ENCODE measurements at regions not wholly inside any gene's neighbourhood (a gene's known extent, or its start where the extent isn't known, plus 50 kb on each side); places are given as distances from the start of the nearest gene placed in this dataset.

DNA sequence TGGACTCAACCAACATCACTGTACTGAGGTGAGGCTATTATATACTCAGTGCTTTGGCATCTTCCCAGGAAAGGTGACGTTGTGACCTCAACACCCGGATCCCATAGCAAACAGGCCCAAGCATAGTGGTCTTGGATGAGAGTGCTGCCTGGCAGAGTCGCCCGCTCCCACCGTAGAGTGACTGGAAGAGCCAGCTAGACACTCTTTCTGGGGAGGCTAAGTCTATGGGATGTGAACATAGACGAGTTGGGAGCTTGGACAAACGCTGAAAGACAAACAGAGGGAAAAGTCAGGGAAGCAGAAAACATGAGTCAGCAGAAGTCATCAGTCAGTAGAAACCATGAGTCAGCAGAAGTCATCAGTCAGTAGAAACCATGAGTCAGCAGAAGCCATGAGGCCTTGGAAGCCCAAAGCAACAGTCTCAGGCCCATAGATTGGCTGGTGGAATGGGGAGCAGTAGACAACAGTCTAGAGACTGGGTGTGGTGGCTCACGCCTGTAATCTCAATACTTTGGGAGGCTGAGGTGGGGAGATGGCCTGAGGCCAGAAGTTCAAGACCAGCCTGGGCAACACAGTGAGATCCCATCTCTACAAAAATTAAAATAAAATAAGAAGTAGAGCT lies 66.4 kb upstream of the MAP1LC3B2 start:
- no peaks in the 10 kb centered on the region for H3K36me3 Mint-ChIP-seq (ENCODE audit: low read depth, unreplicated experiment)
- DNase-seq (ENCODE audit: low spot score), result no peak
- no peaks in the 10 kb centered on the region for H3K4me1 Mint-ChIP-seq (ENCODE audit: unreplicated experiment)
- H3K27me3 Mint-ChIP-seq (ENCODE audit: unreplicated experiment), result peaks cover 1% of the 10 kb centered on the region
- TF ChIP-seq, protein P1, sequence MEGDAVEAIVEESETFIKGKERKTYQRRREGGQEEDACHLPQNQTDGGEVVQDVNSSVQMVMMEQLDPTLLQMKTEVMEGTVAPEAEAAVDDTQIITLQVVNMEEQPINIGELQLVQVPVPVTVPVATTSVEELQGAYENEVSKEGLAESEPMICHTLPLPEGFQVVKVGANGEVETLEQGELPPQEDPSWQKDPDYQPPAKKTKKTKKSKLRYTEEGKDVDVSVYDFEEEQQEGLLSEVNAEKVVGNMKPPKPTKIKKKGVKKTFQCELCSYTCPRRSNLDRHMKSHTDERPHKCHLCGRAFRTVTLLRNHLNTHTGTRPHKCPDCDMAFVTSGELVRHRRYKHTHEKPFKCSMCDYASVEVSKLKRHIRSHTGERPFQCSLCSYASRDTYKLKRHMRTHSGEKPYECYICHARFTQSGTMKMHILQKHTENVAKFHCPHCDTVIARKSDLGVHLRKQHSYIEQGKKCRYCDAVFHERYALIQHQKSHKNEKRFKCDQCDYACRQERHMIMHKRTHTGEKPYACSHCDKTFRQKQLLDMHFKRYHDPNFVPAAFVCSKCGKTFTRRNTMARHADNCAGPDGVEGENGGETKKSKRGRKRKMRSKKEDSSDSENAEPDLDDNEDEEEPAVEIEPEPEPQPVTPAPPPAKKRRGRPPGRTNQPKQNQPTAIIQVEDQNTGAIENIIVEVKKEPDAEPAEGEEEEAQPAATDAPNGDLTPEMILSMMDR (IDR thresholded peaks at IDR 0.05; ENCODE audit: unreplicated experiment), result no peak
- no peaks in the 10 kb centered on the region for H3K9me3 Mint-ChIP-seq (ENCODE audit: unreplicated experiment)
- H3K27ac Mint-ChIP-seq (ENCODE audit: unreplicated experiment), result no peak overlapping the region
- H3K4me3 Mint-ChIP-seq (ENCODE audit: unreplicated experiment), result no peak overlapping the region

DNA sequence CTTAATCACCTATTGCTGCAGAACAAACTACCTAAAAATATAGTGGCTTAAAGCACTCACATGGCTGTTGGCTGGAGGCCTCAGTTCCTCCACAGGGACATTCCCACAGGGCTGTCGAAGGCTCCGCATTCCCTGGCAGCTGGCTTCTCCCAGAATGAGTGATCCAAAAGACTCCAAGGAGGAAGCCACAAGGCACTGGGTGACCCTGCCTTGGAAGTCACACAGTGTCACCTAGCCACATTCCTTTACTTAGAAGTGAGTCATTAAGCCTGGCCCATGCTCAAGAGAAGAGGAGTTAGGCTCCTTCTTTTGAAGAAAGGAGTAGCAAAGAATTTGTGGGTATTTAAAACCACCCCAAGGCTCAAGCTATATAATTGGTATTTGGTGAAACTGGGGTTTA lies 63.9 kb upstream of the MAP1LC3B2 start:
- Mint-ChIP-seq H3K27me3 (ENCODE audit: unreplicated experiment) (peaks cover 1% of the 10 kb centered on the region), H3K9me3 (ENCODE audit: unreplicated experiment) (no peaks in the 10 kb centered on the region), H3K27ac (ENCODE audit: unreplicated experiment) (no peak overlapping the region), H3K36me3 (ENCODE audit: low read depth, unreplicated experiment) (no peaks in the 10 kb centered on the region), H3K4me1 (ENCODE audit: unreplicated experiment) (no peaks in the 10 kb centered on the region), H3K4me3 (ENCODE audit: unreplicated experiment) (no peak overlapping the region)
- DNase-seq (ENCODE audit: low spot score), result no peak
- TF ChIP-seq, protein P1 (IDR thresholded peaks at IDR 0.05; ENCODE audit: unreplicated experiment), result no peak

DNA sequence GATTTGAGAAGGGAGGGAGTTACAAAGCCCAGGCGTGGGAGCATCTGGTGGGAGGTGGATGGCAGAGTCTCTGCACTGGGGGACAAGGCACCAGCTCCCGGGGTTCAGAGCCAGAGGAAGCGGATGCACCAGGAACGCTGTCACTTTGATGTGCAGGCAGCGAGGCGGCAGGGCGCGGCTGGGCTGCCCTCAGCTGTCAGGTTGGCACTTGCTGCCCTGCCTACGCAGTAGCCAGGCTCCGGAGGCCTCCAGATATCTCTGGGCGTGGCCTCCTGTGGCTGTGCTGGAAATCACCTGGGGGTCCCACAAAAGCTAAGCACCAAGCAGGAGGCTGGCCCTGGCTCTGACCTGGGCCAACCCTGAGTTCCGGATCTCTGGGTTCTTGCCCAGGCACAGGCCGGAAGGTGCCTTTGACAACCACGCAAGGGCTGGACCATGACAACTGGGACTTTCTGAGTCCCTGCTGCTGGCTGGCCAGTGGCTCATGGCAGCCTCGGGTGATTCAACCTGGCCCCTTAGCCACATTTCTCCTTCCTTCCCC lies 62.1 kb upstream of the MAP1LC3B2 start:
- TF ChIP-seq, protein P1 (IDR thresholded peaks at IDR 0.05; ENCODE audit: unreplicated experiment), result no peak
- Mint-ChIP-seq H3K4me1 (ENCODE audit: unreplicated experiment) (no peaks in the 10 kb centered on the region), H3K27me3 (ENCODE audit: unreplicated experiment) (peaks cover 1% of the 10 kb centered on the region), H3K9me3 (ENCODE audit: unreplicated experiment) (no peaks in the 10 kb centered on the region), H3K4me3 (ENCODE audit: unreplicated experiment) (no peak overlapping the region), H3K36me3 (ENCODE audit: low read depth, unreplicated experiment) (no peaks in the 10 kb centered on the region), H3K27ac (ENCODE audit: unreplicated experiment) (no peak overlapping the region)
- no peak for DNase-seq (ENCODE audit: low spot score)

DNA sequence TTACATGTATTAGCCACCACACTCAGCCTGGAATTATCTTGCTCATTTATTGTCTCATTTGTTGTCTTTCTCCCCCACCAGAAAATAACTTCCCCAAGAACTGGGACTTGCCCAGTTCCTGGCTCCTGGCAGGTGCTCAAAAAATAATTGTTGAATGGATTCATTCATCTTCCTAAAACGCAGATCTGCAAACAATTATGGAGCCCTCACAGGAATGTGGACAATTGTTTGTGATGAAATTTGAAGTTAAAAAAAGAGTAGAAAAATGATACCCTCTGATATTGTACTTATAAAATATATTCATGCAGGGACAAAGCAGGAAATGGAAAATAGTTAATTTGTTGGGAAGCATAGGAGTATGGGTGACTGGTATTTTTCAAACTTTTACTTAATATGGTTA lies 60.7 kb upstream of the MAP1LC3B2 start:
- no peak overlapping the region for H3K27ac Mint-ChIP-seq (ENCODE audit: unreplicated experiment)

More for the DNA sequence above, 60.7 kb upstream of the MAP1LC3B2 start:
- no peaks in the 10 kb centered on the region for H3K4me1 Mint-ChIP-seq (ENCODE audit: unreplicated experiment)
- peaks cover 1% of the 10 kb centered on the region for H3K27me3 Mint-ChIP-seq (ENCODE audit: unreplicated experiment)
- no peak overlapping the region for H3K4me3 Mint-ChIP-seq (ENCODE audit: unreplicated experiment)
- no peaks in the 10 kb centered on the region for H3K36me3 Mint-ChIP-seq (ENCODE audit: low read depth, unreplicated experiment)
- H3K9me3 Mint-ChIP-seq (ENCODE audit: unreplicated experiment), result no peaks in the 10 kb centered on the region
- DNase-seq (ENCODE audit: low spot score), result no peak
- TF ChIP-seq, protein P1 (IDR thresholded peaks at IDR 0.05; ENCODE audit: unreplicated experiment), result no peak

Data from endothelial cell (in vitro differentiated cells).